GM12878 (cell line): ENCODE measurements at regions not wholly inside any gene's neighbourhood (a gene's known extent, or its start where the extent isn't known, plus 50 kb on each side); places are given as distances from the start of the nearest gene placed in this dataset.

Source experiments
- ATAC-seq: fragments of 200-7000 bp; cut with Tn5 transposase; 3 replicates; pipeline ENCODE4 v1.9.1; 2020; ENCODE audit warnings: mild to moderate bottlenecking, moderate library complexity
- BruUV-seq: library from RNA; stranded (reverse); fragments of 400-500 nt; replicated peaks from 2 replicates; lab custom pipeline; 2021; lab: Mats Ljungman, UMichigan
- CTCF ChIA-PET: fragments of 300-600 bp; sonication (Branson Sonifier 250); formaldehyde crosslinking; extraction: SDS; loops from one replicate; lab custom pipeline; 2021; ENCODE audit warnings: inconsistent platforms; lab: Yijun Ruan, JAX
- POLR2A ChIA-PET: fragments of 350-600 bp; formaldehyde crosslinking; extraction: SDS; loops from one replicate; lab custom pipeline; 2021; ENCODE audit warnings: inconsistent platforms; lab: Charles Lee
- RAD21 ChIA-PET: fragments of 300-600 bp; sonication (Branson Sonifier 250); formaldehyde crosslinking; loops from one replicate; lab custom pipeline; 2023; ENCODE audit warnings: antibody characterized with exemption; ENCODE audit not compliant: unreplicated experiment; lab: Charles Lee
- SMC1A ChIA-PET: fragments of 300-600 bp; sonication (Branson Sonifier 250); formaldehyde crosslinking; loops from one replicate; lab custom pipeline; 2023; ENCODE audit not compliant: unreplicated experiment, uncharacterized antibody; lab: Charles Lee
- DNase-seq: peaks from one replicate; pipeline ENCODE4 v3.0.0-alpha.2; 2011; ENCODE audit warnings: low read depth, low spot score
- FAIRE-seq: peaks from 3 replicates; lab custom pipeline; 2011; peaks lifted over from hg19 to GRCh38; lab: Jason Lieb, UNC
- H2AFZ ChIP-seq: 2 replicates; pipeline ENCODE4 v1.6.0; 2011; ENCODE audit warnings: low read depth, low read length, control low read depth; ENCODE audit not compliant: control insufficient read depth
- H3K27ac ChIP-seq: 2 replicates; pipeline ENCODE4 v1.5.1; 2011; ENCODE audit warnings: control low read depth; ENCODE audit not compliant: control insufficient read depth, insufficient read depth
- H3K27me3 ChIP-seq, 2 experiments: replicated peaks in 1 of 2; 2 replicates each; pipeline versions ENCODE4 v1.6.0 to v1.6.1; 2011; ENCODE audit warnings: low read length in 1 of 2; ENCODE audit not compliant: control insufficient read depth in 2 of 2, insufficient read depth in 2 of 2
- H3K36me3 ChIP-seq, 2 experiments: 2 replicates each; pipeline ENCODE4 v1.5.1; 2011; ENCODE audit warnings: low read length in 1 of 2; ENCODE audit not compliant: control insufficient read depth in 2 of 2, insufficient read depth in 2 of 2
- H3K4me1 ChIP-seq: 2 replicates; pipeline ENCODE4 v1.6.1; 2011; ENCODE audit warnings: mild to moderate bottlenecking, low read length, moderate library complexity, mixed read lengths; ENCODE audit not compliant: control insufficient read depth, insufficient read depth
- H3K4me2 ChIP-seq: 2 replicates; pipeline ENCODE4 v1.6.0; 2011; ENCODE audit warnings: control low read depth; ENCODE audit not compliant: control insufficient read depth, insufficient read depth
- H3K4me3 ChIP-seq: fragments of 200-600 bp; sonication (generic); 2 replicates; pipeline ENCODE4 v1.5.1; 2016
- H3K79me2 ChIP-seq: 2 replicates; pipeline ENCODE4 v1.6.0; 2011; ENCODE audit warnings: low read length; ENCODE audit not compliant: control insufficient read depth, insufficient read depth
- H3K9ac ChIP-seq: 2 replicates; pipeline ENCODE4 v1.8.0; 2011; ENCODE audit warnings: low read length, control low read depth, mixed read lengths; ENCODE audit not compliant: control insufficient read depth, insufficient read depth
- H3K9me3 ChIP-seq: replicated peaks from 3 replicates; pipeline ENCODE4 v1.5.1; 2011; ENCODE audit warnings: mild to moderate bottlenecking, low read length; ENCODE audit not compliant: control insufficient read depth, insufficient read depth
- H4K20me1 ChIP-seq: 2 replicates; pipeline ENCODE4 v1.6.0; 2011; ENCODE audit not compliant: control insufficient read depth, insufficient read depth
- ATF7 ChIP-seq: fragments of 450-650 bp; IDR thresholded peaks from 2 replicates; pipeline ENCODE4 v1.6.1; 2016; ENCODE audit warnings: low read depth, mild to moderate bottlenecking
- BHLHE40 ChIP-seq, 2 experiments: fragments of 450-650 bp in 1 of 2; IDR thresholded peaks; 2 replicates each; pipeline ENCODE4 v1.6.1; 2011 to 2017; ENCODE audit warnings: low read depth in 2 of 2, borderline replicate concordance in 1 of 2, improper control_type of control experiment in 1 of 2, low read length in 1 of 2, mild to moderate bottlenecking in 1 of 2
- CHD2 ChIP-seq: IDR thresholded peaks from 2 replicates; pipeline ENCODE4 v1.6.1; 2011; ENCODE audit warnings: low read depth, low read length, improper control_type of control experiment, borderline replicate concordance
- CHD4 ChIP-seq: fragments of 200-600 bp; sonication (generic); IDR thresholded peaks from 2 replicates; pipeline ENCODE4 v1.6.1; 2016; ENCODE audit warnings: mild to moderate bottlenecking
- E4F1 ChIP-seq: fragments of 450-650 bp; IDR thresholded peaks from 2 replicates; pipeline ENCODE4 v1.6.1; 2018; ENCODE audit warnings: borderline replicate concordance, mild to moderate bottlenecking; ENCODE audit not compliant: partially characterized antibody
- FOXK2 ChIP-seq: fragments of 450-650 bp; IDR thresholded peaks from 2 replicates; pipeline ENCODE4 v1.6.1; 2017; ENCODE audit warnings: mild to moderate bottlenecking, moderate library complexity
- IKZF1 ChIP-seq: fragments of 450-650 bp; conservative IDR thresholded peaks from 2 replicates; pipeline ENCODE4 v1.6.1; 2017; ENCODE audit warnings: antibody characterized with exemption, mild to moderate bottlenecking
- LARP7 ChIP-seq: fragments of 450-650 bp; IDR thresholded peaks from 2 replicates; pipeline ENCODE4 v1.6.1; 2017; ENCODE audit warnings: mild to moderate bottlenecking
- MYC ChIP-seq: IDR thresholded peaks from 2 replicates; pipeline ENCODE4 v1.6.1; 2011; ENCODE audit warnings: mild to moderate bottlenecking, low read length, moderate library complexity, inconsistent platforms; ENCODE audit not compliant: insufficient read depth, insufficient replicate concordance, insufficient read length, severe bottlenecking
- RAD51 ChIP-seq: fragments of 450-650 bp; IDR thresholded peaks from 2 replicates; pipeline ENCODE4 v1.6.1; 2016; ENCODE audit warnings: moderate library complexity, mild to moderate bottlenecking, inconsistent platforms
- RFX5 ChIP-seq: IDR thresholded peaks from 2 replicates; pipeline ENCODE4 v1.6.1; 2011; ENCODE audit warnings: low read depth, low read length, improper control_type of control experiment
- TCF3 ChIP-seq: IDR thresholded peaks from 2 replicates; pipeline ENCODE4 v1.6.1; 2012; ENCODE audit warnings: low read depth, mild to moderate bottlenecking, low read length, borderline replicate concordance; ENCODE audit not compliant: insufficient read depth
- TCF7 ChIP-seq: IDR thresholded peaks from 2 replicates; pipeline ENCODE4 v1.6.1; 2014; ENCODE audit warnings: antibody characterized with exemption, borderline replicate concordance
- ZBTB33 ChIP-seq: fragments of 450-650 bp; IDR thresholded peaks from 2 replicates; pipeline ENCODE4 v1.6.1; 2017; ENCODE audit warnings: mild to moderate bottlenecking
- ZNF217 ChIP-seq: fragments of 450-650 bp; IDR thresholded peaks from 2 replicates; pipeline ENCODE4 v1.6.1; 2017; ENCODE audit warnings: antibody characterized with exemption, mild to moderate bottlenecking
- ZNF274 ChIP-seq: IDR thresholded peaks from one replicate; pipeline ENCODE4 v1.8.0; 2011; ENCODE audit not compliant: insufficient read length, insufficient read depth
- ZNF384 ChIP-seq: IDR thresholded peaks from 2 replicates; pipeline ENCODE4 v1.6.1; 2012; ENCODE audit warnings: low read depth, mild to moderate bottlenecking, low read length, improper control_type of control experiment, borderline replicate concordance
- in situ Hi-C: fragments of 300-500 bp; cut with MboI; formaldehyde crosslinking; loops from 9 replicates; pipeline ENCODE4 v1.14.3; 2018; ENCODE audit warnings: mixed read lengths
- intact Hi-C: fragments of 100-400 bp; cut with micrococcal nuclease; formaldehyde crosslinking; loops from one replicate; pipeline ENCODE4 v1.14.2; 2022; ENCODE audit not compliant: unreplicated experiment

- no peak overlapping the region for H2AFZ ChIP-seq
- H3K4me2 ChIP-seq: no peak overlapping the region
- H3K4me1 ChIP-seq: no peaks in the 10 kb centered on the region
- DNase-seq (no peak), FAIRE-seq (no peak), ATAC-seq (no peak)
- H3K79me2 ChIP-seq: no peaks in the 10 kb centered on the region
- RAD21 ChIA-PET: no interaction called here
- BruUV-seq: no TSS peak
- no peaks in the 10 kb centered on the region for H3K36me3 ChIP-seq
- no peak overlapping the region for H3K27ac ChIP-seq
- no peak overlapping the region for H3K4me3 ChIP-seq
- no peaks in the 10 kb centered on the region for H3K9me3 ChIP-seq
- TF ChIP-seq ZNF274: no peak
- no peak for TF ChIP-seq ATF7
- TF ChIP-seq MYC: no peak
- TF ChIP-seq CHD2: no peak
- no peak for TF ChIP-seq IKZF1
- no peak for TF ChIP-seq CHD4
- TF ChIP-seq FOXK2: no peak
- TF ChIP-seq E4F1: no peak
- no peak for TF ChIP-seq RAD51
- no peak for TF ChIP-seq RFX5
- TF ChIP-seq ZNF384: no peak
- TF ChIP-seq ZBTB33: no peak
- no peak for TF ChIP-seq TCF7
- no peak for TF ChIP-seq ZNF217
- TF ChIP-seq BHLHE40 (IDR thresholded peaks at IDR 0.05; ENCODE audit: borderline replicate concordance in 1 of 2, low read depth in 2 of 2, low read length in 1 of 2): no peak
- no peak for TF ChIP-seq LARP7
- no peak for TF ChIP-seq TCF3
- intact Hi-C loops (no loop called here), in situ Hi-C loops (no loop called here)
- SMC1A ChIA-PET: no interaction called here
- H3K9ac ChIP-seq: no peak overlapping the region
- no peaks in the 10 kb centered on the region for H4K20me1 ChIP-seq
- CTCF ChIA-PET: no interaction called here
- POLR2A ChIA-PET: no interaction called here
- H3K27me3 ChIP-seq: no peaks in the 10 kb centered on the region
These were observed 65.8 kb downstream of the ISL1 start for GRCh38 chr5:51449026-51449425.
